ENCODE measurements at regions not wholly inside any gene's neighbourhood (a gene's known extent, or its start where the extent isn't known, plus 50 kb on each side); places are given as distances from the start of the nearest gene placed in this dataset.

- no peak for TF ChIP-seq CTCF (IDR thresholded peaks at IDR 0.05 in 2 of 3, conservative IDR thresholded peaks at IDR 0.05 in 1 of 3; ENCODE audit: borderline replicate concordance in 1 of 3, insufficient read depth in 1 of 3, low read depth in 2 of 3, low read length in 2 of 3)
- TF ChIP-seq EZH2 (IDR thresholded peaks at IDR 0.05): no peak
- TF ChIP-seq ZNF274 (IDR thresholded peaks at IDR 0.05; ENCODE audit: low read depth, low read length): no peak
- TF ChIP-seq POLR2AphosphoS5 (IDR thresholded peaks at IDR 0.05; ENCODE audit: low read depth, low read length): no peak
- TF ChIP-seq POLR2A (IDR thresholded peaks at IDR 0.05; ENCODE audit: borderline replicate concordance, extremely low read depth, insufficient read depth, insufficient read length): no peak
- TF ChIP-seq SP1 (IDR thresholded peaks at IDR 0.05; ENCODE audit: low read depth): no peak
- TF ChIP-seq ZBTB33 (IDR thresholded peaks at IDR 0.05; ENCODE audit: extremely low read depth, insufficient replicate concordance, low read length): no peak
- TF ChIP-seq SIN3A (IDR thresholded peaks at IDR 0.05; ENCODE audit: low read depth): no peak
Observed at GRCh38 chrX:98380556-98380955, 1496.8 kb downstream of the RPA4 start.

Measured in HCT116 (cell line).